ENCODE measurements at regions not wholly inside any gene's neighbourhood (a gene's known extent, or its start where the extent isn't known, plus 50 kb on each side); places are given as distances from the start of the nearest gene placed in this dataset.

DNA sequence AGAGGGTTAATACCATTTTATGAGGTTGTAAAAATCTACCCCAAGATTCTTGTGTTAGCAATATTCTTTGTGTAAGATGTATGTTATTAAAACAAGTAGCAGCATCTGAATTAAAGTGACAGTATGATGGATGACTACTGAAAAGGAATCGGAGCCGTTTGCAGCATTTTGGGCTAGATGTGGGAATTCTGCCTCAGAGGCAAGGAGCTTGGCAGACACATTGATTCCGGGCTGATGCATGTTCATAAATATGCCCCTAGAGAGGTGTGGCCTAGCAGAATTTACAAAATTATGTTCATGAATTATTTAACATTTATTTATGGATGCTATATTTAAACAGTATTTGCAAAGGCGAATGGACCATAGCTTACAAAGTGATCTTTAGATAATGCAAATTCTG, 389.0 kb upstream of the ETAA1 start:
- POLR2A ChIA-PET (ENCODE audit: unreplicated experiment), result no interaction called here

DNA sequence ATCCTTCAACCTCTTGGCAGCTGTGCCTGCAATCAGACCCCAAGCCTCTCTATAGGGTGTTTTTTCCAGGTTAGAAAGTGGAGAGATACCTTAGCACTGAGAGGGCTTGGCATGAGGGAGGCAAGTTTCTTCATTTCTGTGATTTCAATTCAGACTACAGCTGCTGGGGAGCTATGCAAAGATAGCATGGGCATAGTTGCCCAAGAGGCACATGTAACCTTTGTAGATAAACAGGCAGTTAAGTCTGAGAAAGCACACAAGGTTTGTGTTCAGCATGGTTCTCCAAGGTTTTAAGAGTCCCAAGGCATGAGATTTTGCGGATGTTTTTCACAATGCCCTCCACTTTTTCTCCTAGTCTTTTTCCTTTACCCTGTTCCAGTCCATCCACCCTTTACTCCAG, 385.0 kb upstream of the ETAA1 start:
- no peak for DNase-seq
- CTCF ChIA-PET, result no interaction called here
- H4K20me1 ChIP-seq (ENCODE audit: insufficient read depth), result no peaks in the 10 kb centered on the region
- H3K4me2 ChIP-seq, result no peak overlapping the region
- no TSS peak for BruUV-seq (replicated peaks)
- H3K27ac ChIP-seq, result no peak overlapping the region
- POLR2A ChIA-PET (ENCODE audit: unreplicated experiment), result interaction anchor here (0.6 kb wide), 1 partner anchor 130 kb away, joined by 6 read pairs; no protein-coding TSS in a partner anchor
- H3F3A ChIP-seq (ENCODE audit: insufficient read depth, low read depth), result no peaks in the 10 kb centered on the region
- no peaks in the 10 kb centered on the region for H3K9me2 ChIP-seq (ENCODE audit: insufficient read depth)
- no peaks in the 10 kb centered on the region for H3K27me3 ChIP-seq (ENCODE audit: insufficient read depth, low read depth)
- intact Hi-C loops (cut with micrococcal nuclease; ENCODE audit: unreplicated experiment), result no loop called here
- no peak overlapping the region for H3K4me3 ChIP-seq
- TF ChIP-seq, protein P1, sequence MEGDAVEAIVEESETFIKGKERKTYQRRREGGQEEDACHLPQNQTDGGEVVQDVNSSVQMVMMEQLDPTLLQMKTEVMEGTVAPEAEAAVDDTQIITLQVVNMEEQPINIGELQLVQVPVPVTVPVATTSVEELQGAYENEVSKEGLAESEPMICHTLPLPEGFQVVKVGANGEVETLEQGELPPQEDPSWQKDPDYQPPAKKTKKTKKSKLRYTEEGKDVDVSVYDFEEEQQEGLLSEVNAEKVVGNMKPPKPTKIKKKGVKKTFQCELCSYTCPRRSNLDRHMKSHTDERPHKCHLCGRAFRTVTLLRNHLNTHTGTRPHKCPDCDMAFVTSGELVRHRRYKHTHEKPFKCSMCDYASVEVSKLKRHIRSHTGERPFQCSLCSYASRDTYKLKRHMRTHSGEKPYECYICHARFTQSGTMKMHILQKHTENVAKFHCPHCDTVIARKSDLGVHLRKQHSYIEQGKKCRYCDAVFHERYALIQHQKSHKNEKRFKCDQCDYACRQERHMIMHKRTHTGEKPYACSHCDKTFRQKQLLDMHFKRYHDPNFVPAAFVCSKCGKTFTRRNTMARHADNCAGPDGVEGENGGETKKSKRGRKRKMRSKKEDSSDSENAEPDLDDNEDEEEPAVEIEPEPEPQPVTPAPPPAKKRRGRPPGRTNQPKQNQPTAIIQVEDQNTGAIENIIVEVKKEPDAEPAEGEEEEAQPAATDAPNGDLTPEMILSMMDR (conservative IDR thresholded peaks at IDR 0.05), result no peak
- TF ChIP-seq EZH2 (IDR thresholded peaks at IDR 0.05; ENCODE audit: low read depth), result no peak
- H3K36me3 ChIP-seq (ENCODE audit: low read depth), result no peaks in the 10 kb centered on the region
- no peaks in the 10 kb centered on the region for H3K4me1 ChIP-seq (replicated peaks; ENCODE audit: insufficient read depth)
- no peaks in the 10 kb centered on the region for H3K9me3 ChIP-seq (ENCODE audit: insufficient read depth, low read depth)
- H2AFZ ChIP-seq, result no peak overlapping the region
- H3K79me2 ChIP-seq (ENCODE audit: low read depth), result no peaks in the 10 kb centered on the region

More for the DNA sequence above, 389.0 kb upstream of the ETAA1 start:
- CTCF ChIA-PET, result no interaction called here
- intact Hi-C loops (cut with micrococcal nuclease; ENCODE audit: unreplicated experiment), result no loop called here
- Histone ChIP-seq H3F3A (ENCODE audit: insufficient read depth, low read depth) (no peaks in the 10 kb centered on the region), H3K4me2 (no peak overlapping the region), H3K4me1 (replicated peaks; ENCODE audit: insufficient read depth) (no peaks in the 10 kb centered on the region), H2AFZ (no peak overlapping the region), H4K20me1 (ENCODE audit: insufficient read depth) (no peaks in the 10 kb centered on the region), H3K9me2 (ENCODE audit: insufficient read depth) (no peaks in the 10 kb centered on the region), H3K79me2 (ENCODE audit: low read depth) (no peaks in the 10 kb centered on the region), H3K27me3 (ENCODE audit: insufficient read depth, low read depth) (no peaks in the 10 kb centered on the region), H3K9me3 (ENCODE audit: insufficient read depth, low read depth) (no peaks in the 10 kb centered on the region), H3K36me3 (ENCODE audit: low read depth) (no peaks in the 10 kb centered on the region), H3K4me3 (no peak overlapping the region), H3K27ac (no peak overlapping the region)
- TF ChIP-seq, protein P1 (conservative IDR thresholded peaks at IDR 0.05), result no peak
- TF ChIP-seq EZH2 (IDR thresholded peaks at IDR 0.05; ENCODE audit: low read depth), result no peak
- BruUV-seq (replicated peaks), result no TSS peak
- DNase-seq, result no peak

DNA sequence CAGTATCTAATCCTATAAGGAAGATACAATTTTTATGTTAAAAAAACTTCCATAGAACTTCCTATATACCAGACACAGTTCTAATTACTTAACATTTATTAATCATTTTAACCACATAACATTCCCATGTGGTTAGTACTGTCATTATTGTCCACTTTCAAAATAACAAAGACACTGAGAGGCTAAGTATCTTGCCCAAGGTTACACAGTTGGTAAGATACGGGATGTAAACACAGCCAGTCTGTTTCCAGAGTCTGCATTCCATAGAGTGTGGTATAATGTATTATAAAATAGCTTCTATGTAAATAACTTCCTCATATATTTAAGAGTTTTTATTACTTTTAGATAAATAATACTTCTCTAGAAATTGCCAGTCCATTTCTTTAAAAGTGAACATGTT, 383.3 kb upstream of the ETAA1 start:
- H3K4me1 ChIP-seq (replicated peaks; ENCODE audit: insufficient read depth), result no peaks in the 10 kb centered on the region
- H3K27me3 ChIP-seq (ENCODE audit: insufficient read depth, low read depth), result no peaks in the 10 kb centered on the region
- no peaks in the 10 kb centered on the region for H3K9me2 ChIP-seq (ENCODE audit: insufficient read depth)
- no peaks in the 10 kb centered on the region for H4K20me1 ChIP-seq (ENCODE audit: insufficient read depth)
- POLR2A ChIA-PET (ENCODE audit: unreplicated experiment), result no interaction called here
- no TSS peak for BruUV-seq (replicated peaks)
- DNase-seq, result no peak
- H3K9me3 ChIP-seq (ENCODE audit: insufficient read depth, low read depth), result no peaks in the 10 kb centered on the region
- intact Hi-C loops (cut with micrococcal nuclease; ENCODE audit: unreplicated experiment), result no loop called here
- no peak overlapping the region for H2AFZ ChIP-seq
- no peak overlapping the region for H3K4me2 ChIP-seq
- H3K4me3 ChIP-seq, result no peak overlapping the region
- no peaks in the 10 kb centered on the region for H3F3A ChIP-seq (ENCODE audit: insufficient read depth, low read depth)
- TF ChIP-seq EZH2 (IDR thresholded peaks at IDR 0.05; ENCODE audit: low read depth), result no peak
- TF ChIP-seq, protein P1 (conservative IDR thresholded peaks at IDR 0.05), result no peak
- CTCF ChIA-PET, result no interaction called here
- no peaks in the 10 kb centered on the region for H3K79me2 ChIP-seq (ENCODE audit: low read depth)
- no peaks in the 10 kb centered on the region for H3K36me3 ChIP-seq (ENCODE audit: low read depth)
- H3K27ac ChIP-seq, result no peak overlapping the region
